ENCODE measurements at regions not wholly inside any gene's neighbourhood (a gene's known extent, or its start where the extent isn't known, plus 50 kb on each side); places are given as distances from the start of the nearest gene placed in this dataset.
"Not testable (repeated sequence)": the region's sequence is repeated elsewhere in the genome, so short reads cannot be mapped to it uniquely, and the experiment has no call there.

GRCh38 chr9:7338586-7339281, 460.8 kb downstream of the DMAC1 start:
- no peak for FAIRE-seq

GRCh38 chr9:7336356-7337065, 463.1 kb downstream of the DMAC1 start:
- no peak for FAIRE-seq

- FAIRE-seq = no peak
These were observed 465.9 kb downstream of the DMAC1 start for GRCh38 chr9:7333719-7334118.

GRCh38 chr9:7332780-7333179, 466.8 kb downstream of the DMAC1 start:
- no peak for FAIRE-seq

- FAIRE-seq = no peak
These were observed 471.1 kb downstream of the DMAC1 start for GRCh38 chr9:7328453-7328852.

GRCh38 chr9:7325995-7326394, 473.6 kb downstream of the DMAC1 start:
- FAIRE-seq = no peak

- FAIRE-seq = no peak
These were observed 475.4 kb downstream of the DMAC1 start for GRCh38 chr9:7324152-7324598.

- no peak for FAIRE-seq
These were observed 478.7 kb downstream of the DMAC1 start for GRCh38 chr9:7320841-7321240.

GRCh38 chr9:7320139-7320538, 479.4 kb downstream of the DMAC1 start:
- FAIRE-seq = no peak

- no peak for FAIRE-seq
These were observed 480.7 kb downstream of the DMAC1 start for GRCh38 chr9:7318920-7319319.

- FAIRE-seq = no peak
These were observed 482.6 kb downstream of the DMAC1 start for GRCh38 chr9:7316967-7317366.

GRCh38 chr9:7316166-7316795, 483.3 kb downstream of the DMAC1 start:
- FAIRE-seq = no peak

GRCh38 chr9:7315746-7316145, 483.8 kb downstream of the DMAC1 start:
- FAIRE-seq = no peak

- FAIRE-seq = no peak
These were observed 484.5 kb downstream of the DMAC1 start for GRCh38 chr9:7315116-7315515.

- no peak for FAIRE-seq
These were observed 486.2 kb downstream of the DMAC1 start for GRCh38 chr9:7313389-7313788.

GRCh38 chr9:7309051-7309450, 490.5 kb downstream of the DMAC1 start:
- not testable (repeated sequence) for FAIRE-seq

- FAIRE-seq = no peak
These were observed 493.9 kb downstream of the DMAC1 start for GRCh38 chr9:7305677-7306076.

- no peak for FAIRE-seq
These were observed 495.0 kb downstream of the DMAC1 start for GRCh38 chr9:7304627-7304995.

GRCh38 chr9:7303907-7304626, 495.5 kb downstream of the DMAC1 start:
- FAIRE-seq = no peak

GRCh38 chr9:7300484-7300883, 499.1 kb downstream of the DMAC1 start:
- no peak for FAIRE-seq

- FAIRE-seq = no peak
These were observed 501.5 kb downstream of the DMAC1 start for GRCh38 chr9:7298123-7298522.

GRCh38 chr9:7297521-7297920, 502.1 kb downstream of the DMAC1 start:
- no peak for FAIRE-seq

GRCh38 chr9:7293091-7293490, 506.5 kb downstream of the DMAC1 start:
- no peak for FAIRE-seq

GRCh38 chr9:7289773-7290172, 509.8 kb downstream of the DMAC1 start:
- no peak for FAIRE-seq

All from G401.6 (cell line).